Caki2 (cell line): ENCODE measurements at regions not wholly inside any gene's neighbourhood (a gene's known extent, or its start where the extent isn't known, plus 50 kb on each side); places are given as distances from the start of the nearest gene placed in this dataset.

Experiments
- DNase-seq: peaks from one replicate; pipeline ENCODE4 v3.0.0-alpha.2; 2015; ENCODE audit warnings: low read depth
- in situ Hi-C: cut with HindIII; loops from 2 replicates; pipeline ENCODE4 v1.10.0; 2016; ENCODE audit warnings: low sequenced_read_pairs, low pct_unique_long_range_greater_than_20kb, mixed read lengths

DNA sequence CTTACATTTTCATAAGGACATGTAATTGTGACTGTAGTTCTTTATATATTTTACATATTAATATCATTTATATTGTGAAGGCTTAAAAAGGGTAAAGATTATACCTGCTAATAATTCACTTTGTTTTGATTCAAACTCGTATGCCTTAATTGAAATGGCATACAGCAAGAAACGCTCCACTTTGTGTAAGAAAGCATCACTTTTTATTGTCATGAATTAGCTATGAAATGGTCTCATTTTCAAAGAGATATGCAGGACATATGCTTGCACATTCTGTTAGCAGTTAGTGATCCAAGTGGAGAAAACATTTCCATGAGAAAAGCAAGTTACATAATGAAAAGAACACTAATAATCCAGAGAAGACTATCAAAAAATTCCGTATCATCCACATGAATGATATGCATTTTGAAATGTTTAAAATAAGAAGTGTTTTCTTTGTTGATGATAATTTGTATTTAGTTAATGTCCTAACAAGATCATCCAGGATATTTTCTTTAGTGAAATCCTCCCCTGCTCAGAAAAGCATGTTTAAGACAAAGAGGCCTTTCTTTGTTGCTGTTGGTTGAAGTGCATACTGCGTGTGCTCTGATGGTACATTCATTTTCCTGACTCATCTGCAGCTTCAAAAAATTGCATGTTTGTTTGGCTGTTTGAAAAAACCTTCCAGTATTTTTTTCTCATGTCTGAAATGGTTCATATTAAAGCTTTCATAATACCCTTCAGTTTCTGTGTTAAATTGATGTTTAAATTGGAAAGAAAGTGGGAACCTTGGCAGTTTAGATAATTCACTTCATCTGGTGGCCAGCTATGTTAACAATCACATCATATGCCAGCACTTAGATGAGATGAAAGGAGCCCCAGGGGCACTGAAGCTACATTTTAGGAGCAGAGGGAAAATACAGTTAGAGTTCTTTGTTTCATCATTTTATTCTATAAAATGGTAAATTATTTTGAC, 242.2 kb downstream of the CSNK1G3 start:
- DNase-seq, result no peak
- in situ Hi-C loops, result no loop called here

DNA sequence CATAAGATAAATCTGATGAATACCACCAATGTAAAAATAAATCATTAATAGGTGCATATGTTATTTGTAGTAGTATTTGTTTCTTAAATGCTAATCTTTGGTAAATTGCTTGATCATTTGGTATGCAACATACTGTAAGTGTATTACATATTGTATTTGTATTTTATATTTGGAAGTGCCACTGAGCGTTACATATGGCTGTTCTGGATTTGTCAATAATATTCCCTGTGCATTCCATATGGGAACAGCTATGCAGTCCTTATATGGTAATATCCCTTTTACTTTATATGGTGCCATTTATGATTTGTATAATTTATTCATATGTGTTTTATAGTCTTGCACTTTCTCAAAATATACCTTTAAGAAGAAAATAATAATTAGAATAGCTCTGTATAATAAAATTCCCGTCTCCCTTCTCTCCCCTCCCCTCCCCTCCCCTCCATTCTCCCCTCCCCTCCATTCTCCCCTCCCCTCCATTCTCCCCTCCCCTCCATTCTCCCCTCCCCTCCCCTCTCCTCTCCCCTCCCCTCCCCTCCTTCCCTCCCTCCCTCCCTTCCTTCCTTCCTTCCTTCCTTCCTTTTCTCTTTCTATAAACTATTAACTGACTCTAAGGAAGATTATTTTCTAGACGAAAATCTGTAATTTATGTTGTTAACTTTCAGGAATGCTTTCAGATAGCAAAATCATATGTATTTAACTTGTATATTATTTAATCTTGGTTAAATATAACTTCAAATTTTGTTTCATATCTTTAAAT, 241.4 kb downstream of the CSNK1G3 start:
- no peak for DNase-seq
- in situ Hi-C loops, result no loop called here

- in situ Hi-C loops, result no loop called here
- DNase-seq, result no peak
Observed at GRCh38 chr5:123752552-123753179, 240.7 kb downstream of the CSNK1G3 start.

GRCh38 chr5:123751670-123752069, 239.7 kb downstream of the CSNK1G3 start:
- in situ Hi-C loops, result no loop called here
- no peak for DNase-seq

DNA sequence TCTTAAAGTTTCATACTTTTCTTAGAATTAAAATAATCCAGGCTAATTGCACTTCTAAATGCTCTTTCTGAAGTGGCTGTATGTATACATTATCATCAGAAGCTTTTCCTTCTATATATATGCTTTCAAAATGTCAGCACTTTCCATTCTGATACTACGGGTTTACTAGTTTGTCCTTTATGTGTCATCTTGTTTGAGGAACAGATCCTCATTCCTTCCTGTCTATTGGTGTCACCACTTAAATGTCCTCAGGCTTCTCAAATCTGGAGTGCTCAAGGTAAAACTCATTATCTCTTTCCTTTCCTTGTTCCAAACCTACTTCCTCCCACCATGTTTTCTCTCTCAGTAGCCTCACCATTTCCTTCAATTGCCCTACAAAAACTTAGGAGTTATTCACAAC, 236.3 kb downstream of the CSNK1G3 start:
- no peak for DNase-seq
- in situ Hi-C loops, result no loop called here

GRCh38 chr5:123746683-123747360, 234.8 kb downstream of the CSNK1G3 start:
- in situ Hi-C loops, result no loop called here
- DNase-seq, result no peak

- DNase-seq, result no peak
- in situ Hi-C loops, result no loop called here
Observed at GRCh38 chr5:123743990-123744583, 232.1 kb downstream of the CSNK1G3 start.

DNA sequence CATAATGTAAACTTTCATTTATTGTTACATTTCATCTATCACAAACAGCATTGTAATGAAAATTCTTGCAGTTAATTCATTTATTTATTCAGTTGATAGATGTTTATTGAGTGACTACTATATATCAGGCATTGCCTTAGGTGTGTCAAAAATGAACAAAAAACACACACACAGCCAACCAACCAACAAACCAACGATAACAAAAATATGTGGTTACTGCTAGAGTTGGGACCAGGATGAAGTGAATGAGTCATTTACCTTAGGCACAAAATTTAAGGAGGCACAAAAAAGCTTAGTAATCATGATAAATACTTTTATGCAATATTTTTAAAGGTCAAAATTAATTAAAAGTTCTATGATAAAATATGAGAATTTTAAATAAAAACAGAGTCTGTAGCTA, 223.4 kb downstream of the CSNK1G3 start:
- DNase-seq, result no peak
- in situ Hi-C loops, result no loop called here

- in situ Hi-C loops, result no loop called here
Observed at GRCh38 chr5:123732257-123732656, 220.3 kb downstream of the CSNK1G3 start.

GRCh38 chr5:123722451-123722850, 210.5 kb downstream of the CSNK1G3 start:
- DNase-seq, result no peak
- in situ Hi-C loops, result no loop called here

More at GRCh38 chr5:123732257-123732656, 220.3 kb downstream of the CSNK1G3 start:
- DNase-seq, result no peak

DNA sequence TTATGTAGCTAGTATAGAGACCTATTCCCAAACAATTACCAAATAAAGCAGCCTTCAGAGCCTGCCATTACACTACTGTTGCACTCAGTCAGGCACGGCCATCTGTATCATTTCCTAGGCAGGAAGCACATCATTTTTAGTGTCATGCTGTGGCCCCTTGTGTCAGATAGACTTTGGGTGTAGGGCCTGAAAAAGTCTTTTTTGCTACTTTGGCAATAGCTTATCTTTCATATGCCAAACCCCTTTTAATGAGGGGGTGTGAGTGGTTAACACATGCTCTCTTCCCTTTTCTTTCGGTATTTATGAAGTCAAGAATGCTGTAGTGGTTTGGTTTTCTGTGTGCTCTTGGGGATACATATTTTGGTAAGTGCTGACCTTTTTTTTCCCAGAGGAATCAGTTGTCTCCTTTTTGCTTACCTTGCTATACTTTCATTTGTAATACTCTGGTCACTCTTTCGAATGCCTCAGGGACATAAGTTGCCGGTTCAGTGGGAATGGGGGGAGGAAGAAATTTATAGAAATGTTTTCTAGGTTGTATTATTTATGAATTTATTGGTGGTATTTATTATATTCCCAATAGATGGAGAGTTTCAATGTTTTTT, 209.8 kb downstream of the CSNK1G3 start:
- DNase-seq, result no peak
- in situ Hi-C loops, result no loop called here

- in situ Hi-C loops, result no loop called here
Observed at GRCh38 chr5:123720955-123721354, 209.0 kb downstream of the CSNK1G3 start.

GRCh38 chr5:123720339-123720738, 208.4 kb downstream of the CSNK1G3 start:
- DNase-seq, result no peak
- in situ Hi-C loops, result no loop called here

More at GRCh38 chr5:123720955-123721354, 209.0 kb downstream of the CSNK1G3 start:
- DNase-seq, result no peak

- in situ Hi-C loops, result no loop called here
- DNase-seq, result no peak
Observed at GRCh38 chr5:123719004-123719403, 207.0 kb downstream of the CSNK1G3 start.

- in situ Hi-C loops, result no loop called here
Observed at GRCh38 chr5:123718238-123718637, 206.3 kb downstream of the CSNK1G3 start.

GRCh38 chr5:123717139-123717538, 205.2 kb downstream of the CSNK1G3 start:
- in situ Hi-C loops, result no loop called here
- no peak for DNase-seq

More at GRCh38 chr5:123718238-123718637, 206.3 kb downstream of the CSNK1G3 start:
- DNase-seq, result no peak

GRCh38 chr5:123710031-123710430, 198.1 kb downstream of the CSNK1G3 start:
- in situ Hi-C loops, result no loop called here
- no peak for DNase-seq

- in situ Hi-C loops, result no loop called here
- no peak for DNase-seq
Observed at GRCh38 chr5:123709422-123709821, 197.4 kb downstream of the CSNK1G3 start.
